Progenitor cell of endocrine pancreas (in vitro differentiated cells): ENCODE measurements at regions not wholly inside any gene's neighbourhood (a gene's known extent, or its start where the extent isn't known, plus 50 kb on each side); places are given as distances from the start of the nearest gene placed in this dataset.

Experiments used
- DNase-seq: peaks from one replicate; pipeline ENCODE4 v3.0.0; 2021; ENCODE audit warnings: low spot score; ENCODE audit not compliant: unreplicated experiment
- H3K27ac Mint-ChIP-seq: 2 replicates; pipeline ENCODE4 v1.8.0; 2021; ENCODE audit warnings: mild to moderate bottlenecking, moderate library complexity, mixed read lengths
- H3K27me3 Mint-ChIP-seq: 2 replicates; pipeline ENCODE4 v1.8.0; 2021; ENCODE audit warnings: mixed read lengths
- H3K36me3 Mint-ChIP-seq: 2 replicates; pipeline ENCODE4 v1.8.0; 2022; ENCODE audit warnings: mixed read lengths; ENCODE audit not compliant: insufficient read depth
- H3K4me1 Mint-ChIP-seq: 2 replicates; pipeline ENCODE4 v1.8.0; 2021; ENCODE audit warnings: low read depth, mixed read lengths
- H3K4me3 Mint-ChIP-seq: 2 replicates; pipeline ENCODE4 v1.8.0; 2021; ENCODE audit warnings: low read depth, mild to moderate bottlenecking, moderate library complexity, mixed read lengths
- H3K9me3 Mint-ChIP-seq: 2 replicates; pipeline ENCODE4 v1.8.0; 2021; ENCODE audit warnings: low read depth, mixed read lengths
- CTCF ChIP-seq: fragments of 200-600 bp; sonication (generic); IDR thresholded peaks from one replicate; pipeline ENCODE4 v1.5.0; 2021; ENCODE audit warnings: antibody characterized with exemption, mild to moderate bottlenecking; ENCODE audit not compliant: unreplicated experiment

GRCh38 chr2:19021721-19022120 is 336.7 kb downstream of the OSR1 start:
- no peak for DNase-seq
- TF ChIP-seq CTCF, result no peak
- Mint-ChIP-seq H3K36me3 (no peaks in the 10 kb centered on the region), H3K4me3 (no peak overlapping the region), H3K9me3 (no peaks in the 10 kb centered on the region), H3K4me1 (peaks cover 4% of the 10 kb centered on the region), H3K27me3 (no peaks in the 10 kb centered on the region), H3K27ac (no peak overlapping the region)

GRCh38 chr2:19021100-19021476 is 337.3 kb downstream of the OSR1 start:
- H3K4me3 Mint-ChIP-seq, result no peak overlapping the region
- no peaks in the 10 kb centered on the region for H3K36me3 Mint-ChIP-seq
- H3K27me3 Mint-ChIP-seq, result no peaks in the 10 kb centered on the region
- peaks cover 4% of the 10 kb centered on the region for H3K4me1 Mint-ChIP-seq
- no peaks in the 10 kb centered on the region for H3K9me3 Mint-ChIP-seq
- no peak overlapping the region for H3K27ac Mint-ChIP-seq
- DNase-seq, result no peak
- no peak for TF ChIP-seq CTCF

- no peak overlapping the region for H3K27ac Mint-ChIP-seq
- no peak for TF ChIP-seq CTCF
- no peak overlapping the region for H3K4me3 Mint-ChIP-seq
- H3K27me3 Mint-ChIP-seq, result no peaks in the 10 kb centered on the region
- H3K36me3 Mint-ChIP-seq, result peaks cover 6% of the 10 kb centered on the region
- no peak for DNase-seq
- peaks cover 4% of the 10 kb centered on the region for H3K4me1 Mint-ChIP-seq
- H3K9me3 Mint-ChIP-seq, result peaks cover 6% of the 10 kb centered on the region
Measured at GRCh38 chr2:19020144-19021099, 338.0 kb downstream of the OSR1 start.

- TF ChIP-seq CTCF, result no peak
- Mint-ChIP-seq H3K4me3 (no peak overlapping the region), H3K27me3 (no peaks in the 10 kb centered on the region), H3K27ac (no peak overlapping the region), H3K9me3 (peaks cover 3% of the 10 kb centered on the region), H3K36me3 (no peaks in the 10 kb centered on the region), H3K4me1 (no peaks in the 10 kb centered on the region)
- DNase-seq, result no peak
Measured at GRCh38 chr2:19009510-19009909, 348.9 kb downstream of the OSR1 start.

- peaks cover 3% of the 10 kb centered on the region for H3K9me3 Mint-ChIP-seq
- H3K4me3 Mint-ChIP-seq, result no peak overlapping the region
- H3K36me3 Mint-ChIP-seq, result no peaks in the 10 kb centered on the region
- no peak for DNase-seq
- no peak overlapping the region for H3K27ac Mint-ChIP-seq
- H3K4me1 Mint-ChIP-seq, result no peaks in the 10 kb centered on the region
- no peak for TF ChIP-seq CTCF
- H3K27me3 Mint-ChIP-seq, result no peaks in the 10 kb centered on the region
Measured at GRCh38 chr2:19003554-19003953, 354.9 kb downstream of the OSR1 start.
